ENCODE measurements at regions not wholly inside any gene's neighbourhood (a gene's known extent, or its start where the extent isn't known, plus 50 kb on each side); places are given as distances from the start of the nearest gene placed in this dataset.

- DNase-seq = no peak
These were observed 117.7 kb upstream of the C1orf174 start for GRCh38 chr1:4017636-4018365.

- DNase-seq = no peak
These were observed 118.5 kb upstream of the C1orf174 start for GRCh38 chr1:4018466-4019146.

- no peak for DNase-seq
These were observed 119.1 kb upstream of the C1orf174 start for GRCh38 chr1:4019147-4019521.

- no peak for DNase-seq
These were observed 119.7 kb upstream of the C1orf174 start for GRCh38 chr1:4019606-4020331.

GRCh38 chr1:4020449-4020848, 120.4 kb upstream of the C1orf174 start:
- DNase-seq = no peak

- no peak for DNase-seq
These were observed 121.3 kb upstream of the C1orf174 start for GRCh38 chr1:4021136-4021973.

- no peak for DNase-seq
These were observed 121.8 kb upstream of the C1orf174 start for GRCh38 chr1:4021974-4022268.

- DNase-seq = no peak
These were observed 122.6 kb upstream of the C1orf174 start for GRCh38 chr1:4022715-4023114.

GRCh38 chr1:4023678-4024077, 123.6 kb upstream of the C1orf174 start:
- DNase-seq = no peak

GRCh38 chr1:4024811-4025210, 124.7 kb upstream of the C1orf174 start:
- DNase-seq = no peak

- DNase-seq = no peak
These were observed 125.7 kb upstream of the C1orf174 start for GRCh38 chr1:4025752-4026151.

- no peak for DNase-seq
These were observed 126.9 kb upstream of the C1orf174 start for GRCh38 chr1:4027008-4027407.

- DNase-seq = no peak
These were observed 127.5 kb upstream of the C1orf174 start for GRCh38 chr1:4027492-4028138.

- no peak for DNase-seq
These were observed 128.0 kb upstream of the C1orf174 start for GRCh38 chr1:4028139-4028501.

GRCh38 chr1:4029376-4029775, 129.3 kb upstream of the C1orf174 start:
- DNase-seq = no peak

GRCh38 chr1:4032571-4032970, 132.5 kb upstream of the C1orf174 start:
- no peak for DNase-seq

GRCh38 chr1:4033129-4033676, 133.1 kb upstream of the C1orf174 start:
- DNase-seq = no peak

- DNase-seq = no peak
These were observed 133.6 kb upstream of the C1orf174 start for GRCh38 chr1:4033713-4034112.

GRCh38 chr1:4034318-4034887, 134.3 kb upstream of the C1orf174 start:
- DNase-seq = no peak

- DNase-seq = no peak
These were observed 144.9 kb upstream of the C1orf174 start for GRCh38 chr1:4044967-4045366.

GRCh38 chr1:4045397-4046010, 145.4 kb upstream of the C1orf174 start:
- DNase-seq = no peak

Data from suppressor macrophage (primary cell).